Loucy (cell line): ENCODE measurements at regions not wholly inside any gene's neighbourhood (a gene's known extent, or its start where the extent isn't known, plus 50 kb on each side); places are given as distances from the start of the nearest gene placed in this dataset.

Experiments
- H2AFZ ChIP-seq: fragments of 200-600 bp; sonication (generic); 2 replicates; pipeline ENCODE4 v1.6.0; 2016; ENCODE audit warnings: antibody characterized with exemption, mild to moderate bottlenecking, low read length, moderate library complexity
- H3F3A ChIP-seq: fragments of 200-600 bp; 2 replicates; pipeline ENCODE4 v1.6.0; 2016; ENCODE audit warnings: antibody characterized with exemption, low read depth, mild to moderate bottlenecking
- H3K27me3 ChIP-seq: fragments of 200-600 bp; sonication (generic); 2 replicates; pipeline ENCODE4 v1.6.1; 2014; ENCODE audit warnings: low read length, mild to moderate bottlenecking; ENCODE audit not compliant: insufficient read depth, poor library complexity, severe bottlenecking
- H3K36me3 ChIP-seq: fragments of 200-600 bp; sonication (generic); 2 replicates; pipeline ENCODE4 v1.6.1; 2016; ENCODE audit warnings: low read length; ENCODE audit not compliant: insufficient read depth
- H3K4me1 ChIP-seq: fragments of 200-600 bp; sonication (generic); 2 replicates; pipeline ENCODE4 v1.5.1; 2014; ENCODE audit warnings: low read length, mild to moderate bottlenecking; ENCODE audit not compliant: insufficient read depth, poor library complexity, severe bottlenecking
- H3K4me2 ChIP-seq: fragments of 200-600 bp; sonication (generic); 2 replicates; pipeline ENCODE4 v1.6.0; 2014; ENCODE audit warnings: antibody characterized with exemption, low read length, low read depth, mild to moderate bottlenecking; ENCODE audit not compliant: poor library complexity, severe bottlenecking
- H3K4me3 ChIP-seq: fragments of 200-600 bp; sonication (generic); 2 replicates; pipeline ENCODE4 v1.5.1; 2014; ENCODE audit warnings: low read length, mild to moderate bottlenecking, mixed read lengths; ENCODE audit not compliant: poor library complexity, severe bottlenecking
- H3K79me2 ChIP-seq: fragments of 200-600 bp; sonication (generic); 2 replicates; pipeline ENCODE4 v1.6.1; 2014; ENCODE audit warnings: low read length; ENCODE audit not compliant: insufficient read depth
- H3K9ac ChIP-seq: fragments of 200-600 bp; sonication (generic); 2 replicates; pipeline ENCODE4 v1.6.0; 2014; ENCODE audit warnings: mild to moderate bottlenecking, low read depth, low read length, moderate library complexity; ENCODE audit not compliant: poor library complexity, severe bottlenecking
- H3K9me2 ChIP-seq: fragments of 200-600 bp; sonication (generic); replicated peaks from 2 replicates; pipeline ENCODE4 v1.6.1; 2016; ENCODE audit warnings: low read depth, low read length, mixed read lengths
- H3K9me3 ChIP-seq: fragments of 200-600 bp; sonication (generic); 2 replicates; pipeline ENCODE4 v1.6.1; 2014; ENCODE audit warnings: mild to moderate bottlenecking, antibody characterized with exemption, low read length, low read depth; ENCODE audit not compliant: insufficient read depth
- H4K20me1 ChIP-seq: fragments of 200-600 bp; sonication (generic); 2 replicates; pipeline ENCODE4 v1.6.0; 2014; ENCODE audit warnings: antibody characterized with exemption, low read length, mild to moderate bottlenecking; ENCODE audit not compliant: insufficient read depth, poor library complexity, severe bottlenecking
- EZH2phosphoT487 ChIP-seq: fragments of 200-600 bp; IDR thresholded peaks from 2 replicates; pipeline ENCODE4 v1.6.1; 2018; ENCODE audit warnings: antibody characterized with exemption, mild to moderate bottlenecking, moderate library complexity, borderline replicate concordance
- TF ChIP-seq, protein P1 (sequence below): fragments of 200-600 bp; sonication (generic); conservative IDR thresholded peaks from 2 replicates; pipeline ENCODE4 v1.5.1; 2014; ENCODE audit warnings: mild to moderate bottlenecking, antibody characterized with exemption, low read length

GRCh38 chr2:14932285-14932684 lies 299.8 kb downstream of the LRATD1 start:
- H3K27me3 ChIP-seq = no peaks in the 10 kb centered on the region
- H3K79me2 ChIP-seq = no peaks in the 10 kb centered on the region
- H3K4me3 ChIP-seq = no peak overlapping the region
- H2AFZ ChIP-seq = no peak overlapping the region
- no peaks in the 10 kb centered on the region for H3K9me2 ChIP-seq
- H4K20me1 ChIP-seq = no peaks in the 10 kb centered on the region
- no peak overlapping the region for H3K9ac ChIP-seq
- H3K4me1 ChIP-seq = peaks cover 3% of the 10 kb centered on the region
- TF ChIP-seq, protein P1, sequence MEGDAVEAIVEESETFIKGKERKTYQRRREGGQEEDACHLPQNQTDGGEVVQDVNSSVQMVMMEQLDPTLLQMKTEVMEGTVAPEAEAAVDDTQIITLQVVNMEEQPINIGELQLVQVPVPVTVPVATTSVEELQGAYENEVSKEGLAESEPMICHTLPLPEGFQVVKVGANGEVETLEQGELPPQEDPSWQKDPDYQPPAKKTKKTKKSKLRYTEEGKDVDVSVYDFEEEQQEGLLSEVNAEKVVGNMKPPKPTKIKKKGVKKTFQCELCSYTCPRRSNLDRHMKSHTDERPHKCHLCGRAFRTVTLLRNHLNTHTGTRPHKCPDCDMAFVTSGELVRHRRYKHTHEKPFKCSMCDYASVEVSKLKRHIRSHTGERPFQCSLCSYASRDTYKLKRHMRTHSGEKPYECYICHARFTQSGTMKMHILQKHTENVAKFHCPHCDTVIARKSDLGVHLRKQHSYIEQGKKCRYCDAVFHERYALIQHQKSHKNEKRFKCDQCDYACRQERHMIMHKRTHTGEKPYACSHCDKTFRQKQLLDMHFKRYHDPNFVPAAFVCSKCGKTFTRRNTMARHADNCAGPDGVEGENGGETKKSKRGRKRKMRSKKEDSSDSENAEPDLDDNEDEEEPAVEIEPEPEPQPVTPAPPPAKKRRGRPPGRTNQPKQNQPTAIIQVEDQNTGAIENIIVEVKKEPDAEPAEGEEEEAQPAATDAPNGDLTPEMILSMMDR = no peak
- no peak for TF ChIP-seq EZH2phosphoT487
- H3K4me2 ChIP-seq = no peak overlapping the region
- H3K9me3 ChIP-seq = no peaks in the 10 kb centered on the region; the same call in 1 of the 2 replicates
- H3F3A ChIP-seq = no peaks in the 10 kb centered on the region
- no peaks in the 10 kb centered on the region for H3K36me3 ChIP-seq

DNA sequence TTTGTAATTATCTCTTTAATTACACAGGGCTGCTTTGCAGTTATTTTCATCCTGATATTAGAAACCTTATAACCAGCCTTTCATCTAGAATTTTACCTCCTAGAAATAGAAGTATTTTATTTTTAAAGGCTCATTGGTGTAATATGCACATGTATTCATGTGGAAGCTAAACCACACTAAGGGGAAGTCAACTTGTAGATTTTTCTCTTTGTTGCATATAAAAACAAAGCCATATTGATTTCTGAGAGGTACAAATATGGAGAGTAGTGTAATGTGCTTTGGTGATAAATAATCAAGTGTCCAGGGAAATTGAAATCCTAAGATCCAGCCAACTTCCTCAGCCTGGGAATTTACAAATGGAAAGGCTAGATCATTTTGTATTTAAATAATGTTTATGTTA lies 301.2 kb downstream of the LRATD1 start:
- TF ChIP-seq, protein P1 = no peak
- no peak overlapping the region for H3K9ac ChIP-seq
- H3K9me2 ChIP-seq = no peaks in the 10 kb centered on the region
- no peaks in the 10 kb centered on the region for H3F3A ChIP-seq
- H3K4me1 ChIP-seq = peaks cover 3% of the 10 kb centered on the region
- H3K4me2 ChIP-seq = no peak overlapping the region
- no peak overlapping the region for H2AFZ ChIP-seq
- H3K79me2 ChIP-seq = no peaks in the 10 kb centered on the region
- no peaks in the 10 kb centered on the region for H3K36me3 ChIP-seq
- no peaks in the 10 kb centered on the region for H4K20me1 ChIP-seq
- no peak overlapping the region for H3K4me3 ChIP-seq
- H3K27me3 ChIP-seq = no peaks in the 10 kb centered on the region
- H3K9me3 ChIP-seq = no peaks in the 10 kb centered on the region; the same call in 1 of the 2 replicates

DNA sequence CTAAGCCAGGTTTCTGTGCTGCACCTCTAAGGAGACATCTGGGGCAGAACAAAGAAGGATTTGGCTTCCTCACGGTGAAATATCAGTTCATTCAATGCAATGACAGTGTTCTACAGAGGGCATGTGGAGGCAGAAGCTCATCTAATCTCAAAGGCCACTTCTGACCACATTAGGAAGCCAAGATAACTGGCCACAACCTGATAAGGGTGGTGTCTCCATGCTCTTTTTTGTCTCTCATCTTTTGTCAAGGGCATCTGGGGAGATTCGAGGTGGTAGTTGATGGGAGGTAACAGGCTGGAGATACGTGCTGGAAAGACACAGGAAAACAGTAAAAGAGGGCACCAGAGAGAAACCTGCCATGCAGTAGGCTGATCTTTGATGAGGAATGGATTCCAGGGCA lies 303.9 kb downstream of the LRATD1 start:
- Histone ChIP-seq H3K4me3 (no peak overlapping the region), H3K9me3 (no peaks in the 10 kb centered on the region; the same call in 1 of the 2 replicates), H3K9ac (no peak overlapping the region), H3K4me2 (no peak overlapping the region), H3K4me1 (peaks cover 3% of the 10 kb centered on the region), H3K36me3 (no peaks in the 10 kb centered on the region), H3K27me3 (no peaks in the 10 kb centered on the region), H2AFZ (no peak overlapping the region), H3F3A (no peaks in the 10 kb centered on the region), H3K9me2 (no peaks in the 10 kb centered on the region), H4K20me1 (no peaks in the 10 kb centered on the region), H3K79me2 (no peaks in the 10 kb centered on the region)
- no peak for TF ChIP-seq EZH2phosphoT487
- TF ChIP-seq, protein P1 = no peak
